ENCODE measurements at regions not wholly inside any gene's neighbourhood (a gene's known extent, or its start where the extent isn't known, plus 50 kb on each side); places are given as distances from the start of the nearest gene placed in this dataset.
A peak's percentile ranks its signal among the peaks of the same experiment; 100 is the strongest.

- H3K9me3 ChIP-seq = no peaks in the 10 kb centered on the region
- peaks cover 0 to 19% (median 7%) of the 10 kb centered on the region in 4 donors for H3K4me1 ChIP-seq
- no peak for DNase-seq (ENCODE audit: extremely low spot score)
- H3K27ac ChIP-seq (replicated peaks in 1 of 4) = no peak overlapping the region
- intact Hi-C loops (cut with DNase I) = no loop called here
- TF ChIP-seq EP300 (IDR thresholded peaks at IDR 0.05) (no peak), POLR2A (IDR thresholded peaks at IDR 0.05; ENCODE audit: low read depth) (no peak), CTCF (IDR thresholded peaks at IDR 0.05) (no peak), POLR2AphosphoS5 (IDR thresholded peaks at IDR 0.05) (no peak)
- no peak overlapping the region for H3K4me3 ChIP-seq
- no peaks in the 10 kb centered on the region for H3K36me3 ChIP-seq
- no peaks in the 10 kb centered on the region for H3K27me3 ChIP-seq
Observed at GRCh38 chr3:178451799-178452198, 84.4 kb upstream of the KCNMB2 start.

- intact Hi-C loops (cut with DNase I) = no loop called here
- TF ChIP-seq POLR2AphosphoS5 (IDR thresholded peaks at IDR 0.05) = peak in 1 of 2 donors; percentile 50
- no peak for TF ChIP-seq EP300 (IDR thresholded peaks at IDR 0.05)
- WGBS = 46% methylated on average over 4 of the region's 4 CpGs
- peaks cover 0 to 22% (median 7%) of the 10 kb centered on the region in 4 donors for H3K4me1 ChIP-seq
- no peaks in the 10 kb centered on the region for H3K27me3 ChIP-seq
- H3K4me3 ChIP-seq = no peak overlapping the region
- H3K27ac ChIP-seq (replicated peaks in 1 of 4) = no peak overlapping the region
- no peak for DNase-seq (ENCODE audit: extremely low spot score)
- no peaks in the 10 kb centered on the region for H3K36me3 ChIP-seq
- H3K9me3 ChIP-seq = no peaks in the 10 kb centered on the region
Observed at GRCh38 chr3:178454726-178455125, 81.5 kb upstream of the KCNMB2 start.

DNA sequence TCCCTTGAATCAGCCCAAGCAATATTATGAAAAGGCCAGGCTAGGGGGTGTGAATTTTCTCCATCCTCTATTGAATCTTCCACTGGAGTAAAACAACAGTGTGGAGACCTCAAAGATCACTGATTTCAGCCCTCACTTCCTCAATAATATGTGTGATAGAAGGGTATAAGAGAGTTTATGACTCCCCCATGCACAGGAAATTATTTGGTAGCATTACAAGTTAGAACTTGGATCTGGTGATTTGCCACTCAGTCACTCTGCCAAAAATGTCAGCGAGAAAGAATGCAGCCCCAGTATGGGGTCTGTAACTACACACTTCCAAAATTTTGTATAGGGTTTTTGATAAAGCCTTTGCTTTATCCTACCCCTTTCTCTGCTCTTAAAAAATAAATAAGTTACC is 81.0 kb upstream of the KCNMB2 start:
- Histone ChIP-seq H3K4me3 (no peak overlapping the region), H3K27me3 (no peaks in the 10 kb centered on the region), H3K9me3 (no peaks in the 10 kb centered on the region), H3K36me3 (no peaks in the 10 kb centered on the region), H3K27ac (replicated peaks in 1 of 4) (no peak overlapping the region), H3K4me1 (peaks cover 0 to 22% (median 7%) of the 10 kb centered on the region in 4 donors)
- WGBS = 33% methylated on average over 1 of the region's 1 CpG
- intact Hi-C loops (cut with DNase I) = no loop called here
- no peak for DNase-seq (ENCODE audit: extremely low spot score)
- no peak for TF ChIP-seq POLR2AphosphoS5 (IDR thresholded peaks at IDR 0.05)

GRCh38 chr3:178455946-178456345 is 80.3 kb upstream of the KCNMB2 start:
- intact Hi-C loops (cut with DNase I) = no loop called here
- H3K27me3 ChIP-seq = no peaks in the 10 kb centered on the region
- 82% methylated on average over 1 of the region's 1 CpG for WGBS

GRCh38 chr3:178456621-178457285 is 79.5 kb upstream of the KCNMB2 start:
- TF ChIP-seq POLR2A (IDR thresholded peaks at IDR 0.05; ENCODE audit: low read depth) (no peak), CTCF (IDR thresholded peaks at IDR 0.05) (no peak), EP300 (IDR thresholded peaks at IDR 0.05) (no peak), POLR2AphosphoS5 (IDR thresholded peaks at IDR 0.05) (no peak)
- no peaks in the 10 kb centered on the region for H3K36me3 ChIP-seq
- no peaks in the 10 kb centered on the region for H3K27me3 ChIP-seq
- H3K4me1 ChIP-seq = peaks cover 0 to 22% (median 7%) of the 10 kb centered on the region in 4 donors
- 47% methylated on average over 6 of the region's 7 CpGs for WGBS
- no peak for DNase-seq (ENCODE audit: extremely low spot score)
- no peak overlapping the region for H3K27ac ChIP-seq (replicated peaks in 1 of 4)
- intact Hi-C loops (cut with DNase I) = no loop called here
- H3K4me3 ChIP-seq = no peak overlapping the region
- no peaks in the 10 kb centered on the region for H3K9me3 ChIP-seq

More at GRCh38 chr3:178455946-178456345, 80.3 kb upstream of the KCNMB2 start:
- no peak overlapping the region for H3K4me3 ChIP-seq
- H3K27ac ChIP-seq (replicated peaks in 1 of 4) = no peak overlapping the region
- H3K4me1 ChIP-seq = peaks cover 0 to 22% (median 7%) of the 10 kb centered on the region in 4 donors
- TF ChIP-seq POLR2AphosphoS5 (IDR thresholded peaks at IDR 0.05) (no peak), EP300 (IDR thresholded peaks at IDR 0.05) (no peak)
- no peak for DNase-seq (ENCODE audit: extremely low spot score)
- no peaks in the 10 kb centered on the region for H3K36me3 ChIP-seq
- H3K9me3 ChIP-seq = no peaks in the 10 kb centered on the region

- H3K27ac ChIP-seq (replicated peaks in 1 of 4) = no peak overlapping the region
- intact Hi-C loops (cut with DNase I) = no loop called here
- no peak for TF ChIP-seq CTCF (IDR thresholded peaks at IDR 0.05)
- H3K27me3 ChIP-seq = no peaks in the 10 kb centered on the region
- DNase-seq (ENCODE audit: extremely low spot score) = no peak
- no peaks in the 10 kb centered on the region for H3K9me3 ChIP-seq
- no peak overlapping the region for H3K4me3 ChIP-seq
- no peaks in the 10 kb centered on the region for H3K36me3 ChIP-seq
- peaks cover 0 to 22% (median 7%) of the 10 kb centered on the region in 4 donors for H3K4me1 ChIP-seq
- 56% methylated on average over 2 of the region's 2 CpGs for WGBS
Observed at GRCh38 chr3:178457511-178457910, 78.7 kb upstream of the KCNMB2 start.
